ENCODE measurements at regions not wholly inside any gene's neighbourhood (a gene's known extent, or its start where the extent isn't known, plus 50 kb on each side); places are given as distances from the start of the nearest gene placed in this dataset.

DNA sequence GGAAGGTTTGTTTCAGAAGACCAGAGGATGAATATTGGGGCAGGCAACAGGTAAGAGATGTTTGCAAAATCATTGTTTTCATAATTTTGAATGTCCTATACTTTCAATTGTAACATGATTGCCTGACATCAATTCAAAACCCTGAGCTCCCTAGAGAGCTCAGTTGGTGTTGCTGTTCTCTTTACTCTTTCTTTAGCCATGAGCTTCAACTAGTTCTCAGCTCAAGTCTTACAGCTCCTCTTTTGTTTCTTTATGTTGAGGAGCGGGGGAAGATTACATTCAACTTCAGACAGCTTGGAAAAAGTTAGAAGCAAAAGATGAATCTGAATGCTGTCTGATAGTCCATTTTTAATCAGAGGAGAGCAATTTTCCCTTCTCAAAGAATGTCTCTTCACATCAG is 144.8 kb upstream of the TACR1 start:
- DNase-seq (ENCODE audit: low spot score): no peak
- Histone ChIP-seq H3K4me2 (ENCODE audit: low read length) (no peak overlapping the region), H3K9me2 (ENCODE audit: insufficient read depth, low read length) (no peaks in the 10 kb centered on the region), H3K79me2 (ENCODE audit: insufficient read depth, low read depth, low read length) (no peaks in the 10 kb centered on the region), H4K20me1 (ENCODE audit: insufficient read depth, low read length) (no peaks in the 10 kb centered on the region), H3K4me3 (ENCODE audit: low read depth, low read length, poor library complexity, severe bottlenecking) (no peak overlapping the region), H3K9me3 (ENCODE audit: low read length) (no peaks in the 10 kb centered on the region), H3K36me3 (ENCODE audit: insufficient read depth, low read length) (no peaks in the 10 kb centered on the region), H2AFZ (ENCODE audit: low read length) (no peak overlapping the region), H3K27ac (ENCODE audit: low read depth, low read length, poor library complexity, severe bottlenecking) (no peak overlapping the region), H3K4me1 (ENCODE audit: insufficient read depth, low read length, poor library complexity, severe bottlenecking) (no peaks in the 10 kb centered on the region)
- intact Hi-C loops (cut with micrococcal nuclease; ENCODE audit: unreplicated experiment): no loop called here
- POLR2A ChIA-PET: interaction anchor here (0.9 to 1.3 kb wide), 3 partner anchors 10 to 31 kb away, joined by 3 to 4 read pairs (median 3); no protein-coding TSS in a partner anchor
- CTCF ChIA-PET (ENCODE audit: unreplicated experiment): no interaction called here
- no TSS peak for BruUV-seq (replicated peaks)
- TF ChIP-seq EZH2phosphoT487 (IDR thresholded peaks at IDR 0.05; ENCODE audit: borderline replicate concordance, low read depth, low read length): no peak
- TF ChIP-seq, protein P1, sequence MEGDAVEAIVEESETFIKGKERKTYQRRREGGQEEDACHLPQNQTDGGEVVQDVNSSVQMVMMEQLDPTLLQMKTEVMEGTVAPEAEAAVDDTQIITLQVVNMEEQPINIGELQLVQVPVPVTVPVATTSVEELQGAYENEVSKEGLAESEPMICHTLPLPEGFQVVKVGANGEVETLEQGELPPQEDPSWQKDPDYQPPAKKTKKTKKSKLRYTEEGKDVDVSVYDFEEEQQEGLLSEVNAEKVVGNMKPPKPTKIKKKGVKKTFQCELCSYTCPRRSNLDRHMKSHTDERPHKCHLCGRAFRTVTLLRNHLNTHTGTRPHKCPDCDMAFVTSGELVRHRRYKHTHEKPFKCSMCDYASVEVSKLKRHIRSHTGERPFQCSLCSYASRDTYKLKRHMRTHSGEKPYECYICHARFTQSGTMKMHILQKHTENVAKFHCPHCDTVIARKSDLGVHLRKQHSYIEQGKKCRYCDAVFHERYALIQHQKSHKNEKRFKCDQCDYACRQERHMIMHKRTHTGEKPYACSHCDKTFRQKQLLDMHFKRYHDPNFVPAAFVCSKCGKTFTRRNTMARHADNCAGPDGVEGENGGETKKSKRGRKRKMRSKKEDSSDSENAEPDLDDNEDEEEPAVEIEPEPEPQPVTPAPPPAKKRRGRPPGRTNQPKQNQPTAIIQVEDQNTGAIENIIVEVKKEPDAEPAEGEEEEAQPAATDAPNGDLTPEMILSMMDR (conservative IDR thresholded peaks at IDR 0.05; ENCODE audit: low read length): no peak

DNA sequence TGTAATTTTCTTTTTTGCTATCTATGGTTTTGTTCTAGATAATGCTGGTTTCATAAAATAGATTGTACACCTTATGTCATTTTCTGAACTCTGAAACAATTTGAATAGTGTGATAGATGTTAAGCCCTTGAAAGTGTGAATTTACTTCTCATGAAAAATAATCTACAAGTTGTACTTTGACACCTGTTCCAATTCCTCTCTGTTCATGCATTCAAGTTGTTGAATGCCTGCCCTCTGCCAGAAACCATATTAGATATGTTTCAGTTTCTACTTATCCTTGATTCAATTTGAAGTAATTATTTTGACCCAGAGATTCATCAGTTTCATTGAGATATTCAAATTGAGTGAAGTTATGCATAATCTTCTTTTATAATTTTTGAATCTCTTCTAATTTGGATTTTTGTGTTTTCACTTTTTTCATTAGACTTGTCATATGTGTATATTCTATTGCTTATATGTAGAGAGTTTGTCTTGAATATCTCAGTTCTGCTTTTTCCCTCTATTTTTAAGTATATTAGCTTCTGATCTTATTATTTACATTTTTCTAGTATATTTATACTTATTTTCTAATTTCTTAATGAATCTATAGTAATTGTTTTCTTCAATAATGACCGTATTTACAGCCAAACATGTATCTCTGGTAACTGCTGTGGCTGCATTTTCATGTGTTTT is 143.3 kb upstream of the TACR1 start:
- no peaks in the 10 kb centered on the region for H3K79me2 ChIP-seq (ENCODE audit: insufficient read depth, low read depth, low read length)
- no peak overlapping the region for H3K4me2 ChIP-seq (ENCODE audit: low read length)
- H2AFZ ChIP-seq (ENCODE audit: low read length): no peak overlapping the region
- H3K9me2 ChIP-seq (ENCODE audit: insufficient read depth, low read length): no peaks in the 10 kb centered on the region
- no peak overlapping the region for H3K27ac ChIP-seq (ENCODE audit: low read depth, low read length, poor library complexity, severe bottlenecking)
- CTCF ChIA-PET (ENCODE audit: unreplicated experiment): no interaction called here
- H3K36me3 ChIP-seq (ENCODE audit: insufficient read depth, low read length): no peaks in the 10 kb centered on the region
- intact Hi-C loops (cut with micrococcal nuclease; ENCODE audit: unreplicated experiment): no loop called here
- no peaks in the 10 kb centered on the region for H3K9me3 ChIP-seq (ENCODE audit: low read length)
- no peaks in the 10 kb centered on the region for H4K20me1 ChIP-seq (ENCODE audit: insufficient read depth, low read length)
- POLR2A ChIA-PET: interaction anchor here (0.5 to 0.7 kb wide), 3 partner anchors 29 to 1377 kb away, joined by 3 to 4 read pairs (median 4); no protein-coding TSS in a partner anchor
- no TSS peak for BruUV-seq (replicated peaks)
- DNase-seq (ENCODE audit: low spot score): no peak
- TF ChIP-seq, protein P1 (conservative IDR thresholded peaks at IDR 0.05; ENCODE audit: low read length): no peak
- H3K4me3 ChIP-seq (ENCODE audit: low read depth, low read length, poor library complexity, severe bottlenecking): no peak overlapping the region
- H3K4me1 ChIP-seq (ENCODE audit: insufficient read depth, low read length, poor library complexity, severe bottlenecking): no peaks in the 10 kb centered on the region

DNA sequence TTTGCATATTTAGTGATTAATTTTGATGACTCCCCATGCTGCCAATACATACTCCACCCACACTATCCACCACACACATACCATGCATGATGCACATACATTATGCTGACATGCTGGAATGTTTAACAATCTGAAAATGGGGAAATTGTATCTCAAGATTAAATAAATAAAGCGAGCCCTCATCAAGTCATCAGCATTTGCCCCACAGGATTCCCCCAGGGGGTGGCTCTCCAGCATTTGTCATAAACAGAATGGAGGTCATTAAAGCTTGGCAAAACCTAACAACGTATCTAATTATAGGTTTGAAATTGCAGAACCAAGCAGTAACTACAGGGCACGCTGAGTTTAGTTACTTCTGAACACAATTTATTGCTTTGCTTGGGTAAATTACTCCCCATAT is 141.2 kb upstream of the TACR1 start:
- Histone ChIP-seq H4K20me1 (ENCODE audit: insufficient read depth, low read length) (no peaks in the 10 kb centered on the region), H3K4me3 (ENCODE audit: low read depth, low read length, poor library complexity, severe bottlenecking) (no peak overlapping the region), H3K36me3 (ENCODE audit: insufficient read depth, low read length) (no peaks in the 10 kb centered on the region), H3K9me2 (ENCODE audit: insufficient read depth, low read length) (no peaks in the 10 kb centered on the region), H3K27ac (ENCODE audit: low read depth, low read length, poor library complexity, severe bottlenecking) (no peak overlapping the region), H3K9me3 (ENCODE audit: low read length) (no peaks in the 10 kb centered on the region), H2AFZ (ENCODE audit: low read length) (no peak overlapping the region), H3K79me2 (ENCODE audit: insufficient read depth, low read depth, low read length) (no peaks in the 10 kb centered on the region), H3K4me1 (ENCODE audit: insufficient read depth, low read length, poor library complexity, severe bottlenecking) (no peaks in the 10 kb centered on the region), H3K4me2 (ENCODE audit: low read length) (no peak overlapping the region)
- DNase-seq (ENCODE audit: low spot score): no peak
- TF ChIP-seq, protein P1 (conservative IDR thresholded peaks at IDR 0.05; ENCODE audit: low read length): no peak
- no peak for TF ChIP-seq EZH2phosphoT487 (IDR thresholded peaks at IDR 0.05; ENCODE audit: borderline replicate concordance, low read depth, low read length)
- CTCF ChIA-PET (ENCODE audit: unreplicated experiment): no interaction called here
- POLR2A ChIA-PET: no interaction called here
- intact Hi-C loops (cut with micrococcal nuclease; ENCODE audit: unreplicated experiment): no loop called here
- no TSS peak for BruUV-seq (replicated peaks)

Measured in OCI-LY7 (cell line).